PC-9 (cell line): ENCODE measurements at regions not wholly inside any gene's neighbourhood (a gene's known extent, or its start where the extent isn't known, plus 50 kb on each side); places are given as distances from the start of the nearest gene placed in this dataset.

Experiments
- BruUV-seq: library from RNA; stranded (reverse); fragments of 400-500 nt; replicated peaks from 2 replicates; lab custom pipeline; 2021; lab: Mats Ljungman, UMichigan
- CTCF ChIA-PET: fragments of 300-600 bp; sonication (Branson Sonifier 250); formaldehyde crosslinking; loops from one replicate; lab custom pipeline; 2022; ENCODE audit warnings: antibody characterized with exemption; lab: Charles Lee
- POLR2A ChIA-PET: fragments of 300-600 bp; sonication (Branson Sonifier 250); formaldehyde crosslinking; loops from one replicate; lab custom pipeline; 2022; ENCODE audit warnings: antibody characterized with exemption; ENCODE audit not compliant: unreplicated experiment; lab: Charles Lee
- DNase-seq, 2 experiments: peaks; one replicate each; pipeline versions ENCODE4 v3.0.0 to v3.0.0-alpha.2; 2015 to 2022; ENCODE audit warnings: mixed read lengths in 1 of 2
- H2AFZ ChIP-seq: fragments of 200-600 bp; sonication (generic); 2 replicates; pipeline ENCODE4 v1.8.1; 2017; ENCODE audit warnings: antibody characterized with exemption
- H3F3A ChIP-seq: fragments of 200-600 bp; sonication (generic); 2 replicates; pipeline ENCODE4 v1.8.1; 2017; ENCODE audit warnings: antibody characterized with exemption, mild to moderate bottlenecking, low read depth; ENCODE audit not compliant: insufficient read depth
- H3K27ac ChIP-seq: fragments of 200-600 bp; sonication (generic); 2 replicates; pipeline ENCODE4 v1.6.1; 2016; ENCODE audit warnings: mixed run types
- H3K27me3 ChIP-seq: fragments of 200-600 bp; sonication (generic); 2 replicates; pipeline ENCODE4 v1.6.1; 2016; ENCODE audit warnings: low read depth, mixed run types; ENCODE audit not compliant: insufficient read depth
- H3K36me3 ChIP-seq: fragments of 200-600 bp; sonication (generic); 2 replicates; pipeline ENCODE4 v1.6.1; 2016; ENCODE audit warnings: low read depth, mixed run types
- H3K4me1 ChIP-seq: fragments of 200-600 bp; sonication (generic); replicated peaks from 2 replicates; pipeline ENCODE4 v1.6.1; 2016; ENCODE audit warnings: mixed run types; ENCODE audit not compliant: insufficient read depth
- H3K4me2 ChIP-seq: fragments of 200-600 bp; sonication (generic); 2 replicates; pipeline ENCODE4 v1.6.1; 2017; ENCODE audit warnings: mixed run types
- H3K4me3 ChIP-seq: fragments of 200-600 bp; sonication (generic); 2 replicates; pipeline ENCODE4 v1.6.1; 2016; ENCODE audit warnings: mixed run types
- H3K79me2 ChIP-seq: fragments of 200-600 bp; sonication (generic); 2 replicates; pipeline ENCODE4 v1.6.1; 2017; ENCODE audit warnings: low read depth, mixed run types
- H3K9me2 ChIP-seq: fragments of 200-600 bp; sonication (generic); 2 replicates; pipeline ENCODE4 v1.8.1; 2017; ENCODE audit warnings: mild to moderate bottlenecking; ENCODE audit not compliant: insufficient read depth
- H3K9me3 ChIP-seq: fragments of 200-600 bp; sonication (generic); 2 replicates; pipeline ENCODE4 v1.8.1; 2016; ENCODE audit warnings: low read depth; ENCODE audit not compliant: insufficient read depth
- H4K20me1 ChIP-seq: fragments of 200-600 bp; sonication (generic); 2 replicates; pipeline ENCODE4 v1.8.1; 2017; ENCODE audit not compliant: insufficient read depth
- CTCF ChIP-seq: fragments of 200-600 bp; sonication (generic); conservative IDR thresholded peaks from 2 replicates; pipeline ENCODE4 v1.6.1; 2017; ENCODE audit warnings: mixed run types, antibody characterized with exemption, mild to moderate bottlenecking, moderate library complexity
- EZH2 ChIP-seq: fragments of 200-600 bp; sonication (generic); IDR thresholded peaks from 2 replicates; pipeline ENCODE4 v1.8.0; 2017; ENCODE audit warnings: antibody characterized with exemption, low read depth
- intact Hi-C: fragments of 100-400 bp; cut with micrococcal nuclease; formaldehyde crosslinking; loops from one replicate; pipeline ENCODE4 v1.10.0; 2022; ENCODE audit not compliant: unreplicated experiment

- H4K20me1 ChIP-seq, result no peaks in the 10 kb centered on the region
- no TSS peak for BruUV-seq
- no peaks in the 10 kb centered on the region for H3K4me1 ChIP-seq
- H3K9me3 ChIP-seq, result no peaks in the 10 kb centered on the region; the same call in 1 of the 2 replicates
- H3K27ac ChIP-seq, result no peak overlapping the region
- TF ChIP-seq EZH2 (no peak), CTCF (no peak)
- no peak overlapping the region for H3K4me3 ChIP-seq
- ChIA-PET POLR2A (no interaction called here), CTCF (no interaction called here)
- intact Hi-C loops, result no loop called here
- no peak for DNase-seq
- no peak overlapping the region for H3K4me2 ChIP-seq
- H3F3A ChIP-seq, result no peaks in the 10 kb centered on the region
- H3K79me2 ChIP-seq, result no peaks in the 10 kb centered on the region
- H2AFZ ChIP-seq, result no peak overlapping the region
- H3K27me3 ChIP-seq, result no peaks in the 10 kb centered on the region
- no peaks in the 10 kb centered on the region for H3K9me2 ChIP-seq
- H3K36me3 ChIP-seq, result no peaks in the 10 kb centered on the region
Measured at GRCh38 chr5:6118691-6119090, 259.7 kb downstream of the MED10 start.

- Histone ChIP-seq H3K4me3 (no peak overlapping the region), H3K4me2 (no peak overlapping the region), H3K27ac (no peak overlapping the region), H3K9me2 (no peaks in the 10 kb centered on the region), H3F3A (no peaks in the 10 kb centered on the region), H3K4me1 (no peaks in the 10 kb centered on the region), H4K20me1 (no peaks in the 10 kb centered on the region), H3K79me2 (no peaks in the 10 kb centered on the region), H3K36me3 (no peaks in the 10 kb centered on the region), H2AFZ (no peak overlapping the region), H3K27me3 (no peaks in the 10 kb centered on the region), H3K9me3 (no peaks in the 10 kb centered on the region)
- BruUV-seq, result no TSS peak
- POLR2A ChIA-PET, result no interaction called here
- TF ChIP-seq CTCF (no peak), EZH2 (no peak)
- intact Hi-C loops, result no loop called here
- CTCF ChIA-PET, result no interaction called here
- no peak for DNase-seq
Measured at GRCh38 chr5:6117212-6117611, 261.1 kb downstream of the MED10 start.

- TF ChIP-seq CTCF, result no peak
- H3K4me2 ChIP-seq, result no peak overlapping the region
- no peaks in the 10 kb centered on the region for H3K36me3 ChIP-seq
- H3K4me3 ChIP-seq, result no peak overlapping the region
- H3K4me1 ChIP-seq, result no peaks in the 10 kb centered on the region
- BruUV-seq, result no TSS peak
- H3K79me2 ChIP-seq, result no peaks in the 10 kb centered on the region
- CTCF ChIA-PET, result no interaction called here
- POLR2A ChIA-PET, result no interaction called here
- no peak overlapping the region for H3K27ac ChIP-seq
- H4K20me1 ChIP-seq, result no peaks in the 10 kb centered on the region
- no peaks in the 10 kb centered on the region for H3F3A ChIP-seq
- no peak for DNase-seq
- intact Hi-C loops, result no loop called here
- H2AFZ ChIP-seq, result no peak overlapping the region
- no peaks in the 10 kb centered on the region for H3K9me2 ChIP-seq
- H3K27me3 ChIP-seq, result no peaks in the 10 kb centered on the region
- H3K9me3 ChIP-seq, result no peaks in the 10 kb centered on the region
Measured at GRCh38 chr5:6115852-6116251, 262.5 kb downstream of the MED10 start.
